NCI-H69 (cell line): ENCODE measurements at regions not wholly inside any gene's neighbourhood (a gene's known extent, or its start where the extent isn't known, plus 50 kb on each side); places are given as distances from the start of the nearest gene placed in this dataset.

Experiments used
- DNase-seq: peaks from one replicate; lab custom pipeline; 2025; lab: John Stamatoyannopoulos, UW

- DNase-seq = no peak
Observed at GRCh38 chr22:47568700-47569099, 806.2 kb downstream of the TBC1D22A start.

- no peak for DNase-seq
Observed at GRCh38 chr22:47567126-47568090, 805.0 kb downstream of the TBC1D22A start.

GRCh38 chr22:47566491-47566890, 804.0 kb downstream of the TBC1D22A start:
- DNase-seq = peak; percentile 9

GRCh38 chr22:47565607-47566006, 803.2 kb downstream of the TBC1D22A start:
- no peak for DNase-seq

GRCh38 chr22:47564651-47565434, 802.4 kb downstream of the TBC1D22A start:
- peak; percentile 92 for DNase-seq

- peak; percentile 48 for DNase-seq
Observed at GRCh38 chr22:47564158-47564450, 801.7 kb downstream of the TBC1D22A start.

- DNase-seq = no peak
Observed at GRCh38 chr22:47563406-47564157, 801.1 kb downstream of the TBC1D22A start.

- DNase-seq = no peak
Observed at GRCh38 chr22:47561766-47562165, 799.3 kb downstream of the TBC1D22A start.

- no peak for DNase-seq
Observed at GRCh38 chr22:47561115-47561675, 798.7 kb downstream of the TBC1D22A start.

GRCh38 chr22:47558828-47559700, 796.6 kb downstream of the TBC1D22A start:
- no peak for DNase-seq

- DNase-seq = no peak
Observed at GRCh38 chr22:47556473-47556872, 794.0 kb downstream of the TBC1D22A start.

GRCh38 chr22:47553436-47553835, 791.0 kb downstream of the TBC1D22A start:
- no peak for DNase-seq

GRCh38 chr22:47552541-47553205, 790.2 kb downstream of the TBC1D22A start:
- no peak for DNase-seq

- DNase-seq = no peak
Observed at GRCh38 chr22:47552024-47552423, 789.6 kb downstream of the TBC1D22A start.

GRCh38 chr22:47551431-47551775, 789.0 kb downstream of the TBC1D22A start:
- no peak for DNase-seq

GRCh38 chr22:47550524-47551430, 788.3 kb downstream of the TBC1D22A start:
- no peak for DNase-seq

- no peak for DNase-seq
Observed at GRCh38 chr22:47549741-47550340, 787.4 kb downstream of the TBC1D22A start.

- no peak for DNase-seq
Observed at GRCh38 chr22:47548953-47549740, 786.7 kb downstream of the TBC1D22A start.
